ENCODE measurements at regions not wholly inside any gene's neighbourhood (a gene's known extent, or its start where the extent isn't known, plus 50 kb on each side); places are given as distances from the start of the nearest gene placed in this dataset.

DNA sequence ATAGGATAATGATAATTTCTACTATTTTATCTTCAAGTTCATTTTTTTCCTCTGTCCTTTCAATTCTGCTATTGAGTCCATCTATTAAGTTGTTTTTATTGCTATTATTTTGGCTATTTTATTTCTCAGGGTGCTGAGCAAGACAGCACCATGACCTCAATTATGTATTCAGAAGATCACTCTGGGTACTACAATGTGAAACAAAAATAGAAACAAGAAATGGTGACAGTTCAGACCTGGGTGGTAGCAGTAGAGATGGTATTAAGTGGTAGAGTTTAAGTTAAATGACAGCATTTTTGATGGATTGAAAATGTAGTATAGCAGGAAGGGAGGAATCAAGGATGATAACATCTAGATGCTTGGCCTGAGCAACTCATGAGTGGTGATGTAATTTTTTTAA is 655.3 kb upstream of the PLXNA2 start:
- no peak for DNase-seq (ENCODE audit: low read depth, low spot score)

DNA sequence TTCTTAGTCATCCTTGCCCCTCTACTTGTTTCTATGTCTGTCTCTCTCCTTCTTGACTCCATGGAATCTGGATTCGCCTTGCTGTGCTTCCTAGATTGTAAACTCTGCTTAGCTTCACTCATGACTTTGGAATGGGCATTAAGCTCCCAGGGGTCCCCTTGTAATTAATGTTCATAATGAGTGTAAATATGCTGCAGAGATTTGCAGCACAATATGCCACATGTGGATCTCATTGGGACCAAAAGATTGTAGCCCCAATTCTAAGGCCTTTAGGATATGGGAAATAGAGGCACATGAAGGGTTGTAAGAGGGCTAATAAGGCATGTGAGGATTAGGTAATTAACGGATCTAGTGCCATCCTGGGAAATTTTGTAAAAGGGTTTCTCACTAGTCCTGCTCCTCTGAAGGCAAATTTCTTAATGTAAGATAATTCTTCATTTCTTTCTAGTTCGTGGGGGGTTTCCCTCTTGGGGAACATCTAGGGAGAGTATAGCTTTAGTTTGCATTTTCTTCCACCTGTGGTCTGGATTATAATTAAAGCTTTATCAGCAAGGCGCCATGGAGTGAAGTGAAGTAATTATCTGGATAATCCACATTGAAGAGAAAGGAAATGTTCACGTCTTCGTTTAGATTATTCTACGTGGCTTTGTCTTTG is 659.2 kb upstream of the PLXNA2 start:
- DNase-seq (ENCODE audit: low read depth, low spot score), result no peak

DNA sequence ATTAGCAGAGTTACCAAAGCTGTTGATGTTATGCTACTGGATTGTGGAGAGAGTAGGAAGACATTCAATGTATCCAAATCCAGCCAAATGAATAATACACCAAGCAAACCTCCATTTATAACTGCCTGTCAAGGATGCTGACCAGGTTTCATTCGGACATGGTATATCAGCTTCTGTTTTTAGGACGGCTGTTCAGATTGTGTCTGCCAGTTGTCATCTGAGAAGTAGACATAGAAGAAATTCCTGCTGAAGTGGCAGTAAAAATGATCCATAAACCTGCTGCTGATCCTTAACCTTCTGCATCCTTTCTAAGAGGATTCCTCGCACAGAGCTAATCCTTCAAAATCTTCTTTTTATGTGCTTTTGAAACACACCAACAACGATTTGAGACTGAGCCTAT is 663.6 kb upstream of the PLXNA2 start:
- DNase-seq (ENCODE audit: low read depth, low spot score), result no peak

DNA sequence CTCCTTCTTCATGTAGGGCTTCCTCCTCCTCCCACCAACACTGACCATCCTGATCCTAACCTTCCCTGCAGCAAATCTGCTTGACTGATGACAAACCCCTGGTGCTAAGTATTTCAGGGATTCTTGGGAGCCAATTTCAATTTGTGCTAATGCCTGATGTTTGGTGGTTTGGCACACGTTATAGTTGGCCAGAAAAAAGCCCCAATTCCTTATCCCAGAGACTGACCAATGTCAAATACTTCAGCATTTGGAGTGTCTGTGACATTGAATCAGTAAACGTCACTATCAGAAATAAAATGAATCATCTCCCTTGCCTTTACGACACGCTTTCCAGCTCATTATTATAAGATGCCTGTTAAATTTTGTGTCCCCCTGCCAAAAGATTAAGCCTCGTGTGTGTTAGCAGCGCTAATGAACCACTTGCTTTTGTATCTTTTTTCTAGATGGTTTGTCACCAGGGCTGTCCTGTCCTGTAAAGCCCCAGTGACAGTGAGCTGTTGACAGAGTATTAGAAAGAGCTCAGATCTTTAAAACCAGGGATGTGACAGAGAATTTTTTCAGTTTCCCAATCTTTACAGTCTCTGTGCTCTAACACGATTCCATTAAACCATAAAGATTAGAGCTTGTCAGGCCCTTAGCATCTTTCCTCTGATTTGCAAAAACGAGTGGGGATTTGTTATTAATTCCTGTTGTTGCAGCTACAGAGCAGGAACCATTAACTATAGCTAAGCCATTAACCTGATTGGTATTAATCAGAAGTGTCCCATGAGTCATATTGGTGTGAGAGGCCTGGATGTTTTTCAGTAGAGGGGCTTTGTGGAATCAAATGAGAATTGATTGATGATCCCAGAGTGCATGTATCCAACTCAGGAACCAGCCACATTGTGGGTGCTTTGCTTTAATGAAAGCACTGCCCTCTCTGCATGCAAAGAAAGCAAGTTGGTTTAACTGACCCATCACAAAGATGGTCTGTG is 665.1 kb upstream of the PLXNA2 start:
- DNase-seq (ENCODE audit: low read depth, low spot score), result no peak

DNA sequence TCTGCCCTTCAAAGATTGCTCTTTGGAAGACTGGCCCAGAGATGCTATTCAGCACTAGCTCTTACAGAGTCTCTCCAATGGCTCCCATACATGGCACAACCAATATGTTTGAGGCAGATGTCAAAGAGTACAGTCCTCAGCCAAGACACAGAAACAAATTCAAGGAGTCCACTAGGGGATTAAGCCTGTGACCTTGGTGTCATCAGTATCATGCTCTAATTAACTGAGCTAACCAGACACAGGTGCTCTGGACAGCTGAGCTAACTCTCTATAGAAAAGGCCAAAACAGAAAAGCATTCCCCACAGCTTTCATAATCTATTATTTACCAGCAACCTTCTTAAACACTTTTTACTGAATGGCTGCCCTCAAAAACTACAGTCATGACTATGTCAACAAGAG is 666.0 kb upstream of the PLXNA2 start:
- DNase-seq (ENCODE audit: low read depth, low spot score), result no peak

DNA sequence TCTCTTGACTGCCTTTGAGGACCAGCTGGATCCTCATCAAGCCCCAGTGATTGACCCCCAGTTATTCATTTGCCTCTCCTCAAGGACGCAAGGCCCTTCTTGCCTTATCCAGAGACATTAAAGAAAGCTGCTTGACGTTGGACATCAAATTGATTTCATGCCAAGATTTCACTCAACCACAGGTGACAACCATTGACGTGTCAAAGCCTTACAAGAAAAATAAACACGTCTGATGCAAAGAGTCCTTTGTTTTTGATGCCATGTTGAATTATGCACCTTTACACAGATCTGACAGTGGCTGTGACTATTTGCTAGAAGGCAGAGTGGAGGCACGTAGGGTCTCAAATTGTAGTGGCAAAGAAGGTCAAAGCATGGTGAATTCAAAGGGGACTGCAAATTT is 666.2 kb upstream of the CAMK1G start:
- DNase-seq (ENCODE audit: low read depth, low spot score), result no peak

DNA sequence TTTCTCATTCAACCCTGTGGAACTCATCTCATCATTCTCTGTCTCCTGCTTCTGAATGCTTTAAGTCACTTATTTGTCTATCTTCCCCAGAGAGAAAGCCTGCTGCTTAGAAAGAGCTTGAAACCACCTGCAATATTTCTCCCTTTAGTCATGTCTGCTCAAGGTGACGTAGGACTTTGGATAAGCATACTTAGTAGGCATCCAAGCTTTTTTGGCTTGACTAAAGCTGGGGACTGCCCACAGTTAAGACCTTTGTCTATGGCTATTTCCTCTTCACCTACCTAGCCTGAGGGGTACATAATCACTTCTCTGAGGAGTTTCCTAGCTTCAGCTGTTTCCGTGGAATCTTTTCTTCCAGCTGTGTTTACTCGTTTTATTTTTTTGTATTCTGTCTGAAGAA is 665.8 kb upstream of the CAMK1G start:
- DNase-seq (ENCODE audit: low read depth, low spot score), result no peak

DNA sequence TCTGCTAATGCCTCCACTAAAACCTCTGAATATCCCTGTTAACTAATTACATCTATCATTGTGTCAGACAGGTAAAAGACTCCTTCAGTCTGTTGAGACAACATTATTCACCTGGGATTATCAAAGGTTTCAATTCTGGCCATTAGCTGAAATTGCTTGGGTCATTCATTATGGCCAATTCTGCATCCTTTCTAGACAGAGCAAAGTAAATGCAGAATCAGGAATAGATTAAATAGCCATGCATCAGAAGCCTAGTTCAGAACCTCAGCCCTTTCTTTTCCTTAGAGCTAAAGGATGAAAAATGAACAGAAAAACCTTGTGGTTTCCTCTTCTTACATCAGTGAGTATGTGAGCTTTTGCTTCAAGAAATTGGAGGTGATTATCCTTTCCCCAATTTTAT is 665.4 kb upstream of the CAMK1G start:
- DNase-seq (ENCODE audit: low read depth, low spot score), result no peak

DNA sequence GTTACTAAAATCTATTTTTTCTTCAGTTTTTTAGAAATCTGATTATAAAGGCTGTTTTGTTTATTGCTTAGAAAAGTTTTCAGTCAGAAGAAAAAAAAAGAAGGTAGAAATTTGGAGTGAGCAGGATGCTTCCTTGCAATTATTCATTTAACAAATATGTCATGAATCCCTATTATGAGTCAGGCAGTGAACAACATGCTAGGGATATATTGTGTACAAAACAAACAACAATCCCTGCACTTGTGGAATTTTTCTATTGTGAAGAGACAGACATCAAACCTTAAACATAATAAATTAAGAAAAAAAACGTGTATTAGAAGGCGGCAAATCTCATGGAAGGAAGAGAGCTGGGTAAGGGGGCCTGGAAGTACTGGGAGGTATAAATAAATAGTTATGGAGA is 664.1 kb upstream of the CAMK1G start:
- DNase-seq (ENCODE audit: low read depth, low spot score), result no peak

DNA sequence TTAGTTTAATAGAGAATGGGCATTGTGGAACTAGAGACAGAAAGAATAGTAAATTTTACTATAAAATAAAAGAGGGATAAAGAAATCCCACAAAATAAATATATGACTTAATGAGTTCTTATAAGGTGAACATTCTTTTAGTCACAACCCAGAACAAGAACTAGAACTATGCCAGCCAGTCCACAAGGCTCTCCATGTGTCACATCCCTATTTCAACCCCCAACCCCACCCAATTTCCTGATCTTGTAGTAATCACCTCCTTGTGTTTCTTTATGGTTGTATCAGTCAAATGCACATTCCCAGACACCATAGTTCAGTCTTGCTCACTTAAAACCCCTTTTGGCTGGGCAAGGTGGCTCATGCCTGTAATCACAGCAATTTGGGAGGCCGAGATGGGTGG is 662.3 kb upstream of the CAMK1G start:
- DNase-seq (ENCODE audit: low read depth, low spot score), result no peak

DNA sequence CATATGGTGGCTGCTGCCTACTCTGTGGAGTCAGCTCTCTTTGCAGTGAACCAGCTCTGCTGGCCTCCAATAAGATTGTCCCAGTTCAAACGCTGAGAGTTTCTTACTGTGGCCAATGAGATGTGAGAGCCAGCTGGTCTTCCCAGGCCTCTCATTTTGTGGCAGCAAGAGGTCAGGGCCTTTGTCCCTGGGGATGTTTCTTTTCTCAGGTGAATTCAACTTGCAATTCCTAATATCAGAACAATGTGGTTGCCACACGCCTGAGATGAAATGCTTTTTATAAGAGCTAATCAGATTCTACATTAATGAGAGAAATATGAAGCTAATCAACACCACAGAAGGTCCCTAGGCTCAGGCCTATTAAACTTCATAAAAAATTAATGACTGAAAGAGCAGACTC is 660.1 kb upstream of the CAMK1G start:
- DNase-seq (ENCODE audit: low read depth, low spot score), result no peak

DNA sequence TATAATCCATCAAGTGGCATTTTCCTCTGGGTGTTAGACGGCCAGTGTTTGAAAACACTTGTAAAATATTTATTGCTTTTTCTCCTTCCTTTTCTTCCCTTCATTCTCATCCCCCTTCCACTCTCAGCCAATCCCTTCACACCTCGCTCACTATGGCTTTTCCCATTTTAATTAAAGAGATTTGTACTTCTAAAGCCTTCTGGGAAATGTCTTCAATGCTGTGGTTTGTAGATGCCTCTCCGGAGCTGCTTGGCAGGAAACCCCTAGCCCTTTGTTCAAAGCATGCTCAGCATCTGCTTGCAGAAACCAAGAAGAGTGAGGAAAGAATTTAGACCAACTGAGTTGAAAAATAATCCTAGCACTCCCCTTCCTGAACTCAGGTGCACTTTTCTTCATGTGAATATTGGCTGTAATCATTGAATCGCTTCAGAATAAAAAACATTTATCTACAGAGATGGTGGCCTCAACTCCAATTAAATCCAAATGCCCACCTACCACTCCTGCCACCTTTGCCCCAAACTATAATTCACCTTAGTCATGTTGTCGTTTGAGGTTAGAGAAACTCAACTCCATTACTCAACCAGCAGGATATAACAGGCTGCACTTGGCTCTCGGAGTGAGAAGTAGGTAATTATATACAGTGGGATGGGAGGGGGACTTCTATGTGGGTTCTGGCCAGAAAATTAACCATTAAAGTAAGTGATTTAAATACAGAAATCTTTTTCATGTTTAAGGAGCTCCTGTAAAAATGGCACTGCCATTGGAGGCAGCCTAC is 659.4 kb upstream of the CAMK1G start:
- no peak for DNase-seq (ENCODE audit: low read depth, low spot score)

DNA sequence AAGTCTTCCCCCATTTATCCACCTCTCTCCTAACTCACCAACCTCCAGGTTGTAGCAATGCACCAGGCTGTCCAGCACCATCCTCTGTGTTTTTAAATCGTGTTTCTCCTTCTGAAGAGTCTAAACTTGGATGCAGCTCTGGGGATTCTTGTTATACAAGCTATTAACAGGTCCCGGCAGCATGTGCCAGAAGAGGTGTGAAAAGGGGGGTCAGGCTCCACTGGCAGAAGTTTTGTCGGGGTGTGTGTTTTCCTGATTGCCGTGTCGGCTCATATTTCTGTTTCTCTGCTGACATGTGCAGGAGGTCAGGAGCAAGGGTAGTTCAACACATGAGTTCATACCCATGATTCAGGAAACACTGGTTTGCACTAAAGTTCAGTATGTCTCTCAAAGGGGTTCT is 658.6 kb upstream of the CAMK1G start:
- DNase-seq (ENCODE audit: low read depth, low spot score), result no peak

DNA sequence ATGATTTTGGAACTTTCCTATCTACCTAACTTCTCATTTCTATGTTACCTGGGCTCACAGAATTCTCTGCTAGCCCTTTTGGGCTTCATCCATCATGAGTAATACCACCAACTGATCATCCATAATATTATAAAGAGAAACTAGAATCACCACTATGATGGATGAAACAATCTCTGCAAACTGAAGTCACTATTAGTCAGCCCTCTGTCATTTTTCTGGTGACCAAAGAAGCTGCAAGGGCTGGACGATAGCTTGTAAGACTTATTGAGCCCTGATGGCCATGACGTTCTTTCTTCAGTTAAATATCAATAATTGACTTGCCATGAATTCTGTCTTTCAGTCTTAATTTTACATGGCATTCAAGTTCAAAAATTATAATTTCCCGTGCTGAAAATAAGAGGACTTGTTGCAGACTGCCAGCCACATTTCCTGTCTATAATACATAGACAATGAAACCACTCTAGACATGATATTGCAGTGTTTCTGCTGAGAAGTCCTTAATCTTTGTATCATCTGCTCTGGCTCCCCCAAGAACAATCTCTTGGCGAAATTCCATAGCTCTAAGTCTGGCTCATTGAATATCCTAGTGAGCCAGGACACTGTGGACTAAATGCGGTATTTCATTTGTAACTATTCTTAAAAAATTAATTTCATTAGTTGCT is 655.0 kb upstream of the CAMK1G start:
- DNase-seq (ENCODE audit: low read depth, low spot score), result no peak

DNA sequence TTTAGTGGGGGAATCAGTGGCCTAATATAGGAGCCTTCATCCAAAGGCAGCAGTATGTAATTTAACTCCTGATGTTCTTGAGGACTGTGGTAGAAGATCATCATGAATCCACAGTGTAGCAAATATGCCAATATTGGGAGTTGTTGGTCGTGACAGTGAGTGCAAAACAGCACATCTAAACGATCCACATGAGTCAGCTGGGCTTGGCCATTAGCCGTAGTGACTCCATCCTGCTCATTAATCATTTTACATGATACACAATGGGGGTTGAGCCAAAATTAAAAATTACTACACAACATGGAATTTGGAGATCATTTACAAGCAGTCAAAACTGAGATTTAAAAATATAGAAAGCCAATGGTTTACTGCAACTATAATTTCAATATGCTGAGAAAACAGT is 653.9 kb upstream of the CAMK1G start:
- no peak for DNase-seq (ENCODE audit: low read depth, low spot score)

DNA sequence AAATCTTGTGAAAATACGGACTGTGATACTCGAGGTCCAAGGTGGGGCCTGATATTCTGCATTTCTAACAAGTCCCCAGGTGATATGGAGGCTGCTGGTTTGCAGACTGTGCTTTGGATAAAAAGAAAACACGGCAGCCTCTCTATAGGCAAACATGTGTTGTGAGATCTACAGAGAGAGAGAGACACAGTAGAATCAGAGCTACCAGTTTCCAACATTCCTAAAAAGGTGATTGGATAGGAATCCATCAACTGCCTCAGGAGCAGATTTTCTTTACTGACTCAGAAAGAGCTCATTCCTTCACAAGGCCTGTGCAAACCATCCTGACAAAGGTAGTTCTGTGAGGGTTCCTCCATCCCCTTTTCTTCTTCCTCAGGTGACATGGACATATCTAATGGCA is 651.6 kb upstream of the CAMK1G start:
- no peak for DNase-seq (ENCODE audit: low read depth, low spot score)

DNA sequence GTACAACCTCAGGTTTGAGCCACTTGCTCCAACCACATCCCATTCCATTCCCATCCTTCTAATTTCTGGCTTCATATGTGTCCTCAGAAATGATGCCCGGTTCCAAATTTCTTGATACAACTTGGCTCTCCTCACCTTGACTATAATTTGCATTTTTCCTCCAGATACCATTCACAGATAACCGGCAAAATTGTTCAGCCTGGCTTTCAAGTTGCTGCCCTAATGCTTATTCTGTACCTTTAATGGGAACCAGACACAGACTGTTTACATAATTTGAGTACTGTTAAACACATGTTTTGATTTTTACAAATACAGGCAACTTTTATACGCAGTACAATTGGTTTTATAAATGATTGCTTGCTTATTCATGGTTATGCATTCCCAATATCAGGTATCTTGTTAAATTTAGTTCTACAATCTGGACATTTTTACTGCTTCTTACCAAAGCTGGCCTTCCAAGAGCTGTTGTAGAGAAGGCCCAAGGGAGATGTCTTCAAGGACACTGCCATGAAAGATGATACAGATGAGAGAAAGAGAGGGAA is 649.5 kb upstream of the CAMK1G start:
- no peak for DNase-seq (ENCODE audit: low read depth, low spot score)

DNA sequence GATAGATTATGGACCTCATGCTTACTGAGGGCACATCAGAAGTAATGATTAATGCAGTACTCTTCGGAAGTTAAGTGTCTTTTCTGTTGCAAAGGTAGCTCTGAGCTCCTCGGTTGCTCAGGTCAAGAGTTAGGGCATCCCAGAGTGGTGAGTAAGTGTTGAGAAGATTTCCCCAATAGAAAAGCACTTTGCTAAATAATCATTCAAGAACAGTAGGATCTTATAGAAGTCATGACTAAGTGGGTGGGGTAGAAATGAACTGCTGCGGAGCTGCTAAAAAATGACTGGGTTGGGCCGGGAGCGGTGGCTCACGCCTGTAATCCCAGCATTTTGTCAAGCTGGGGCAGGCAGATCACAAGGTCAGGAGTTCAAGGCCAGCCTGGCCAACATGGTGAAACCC is 648.6 kb upstream of the CAMK1G start:
- no peak for DNase-seq (ENCODE audit: low read depth, low spot score)

DNA sequence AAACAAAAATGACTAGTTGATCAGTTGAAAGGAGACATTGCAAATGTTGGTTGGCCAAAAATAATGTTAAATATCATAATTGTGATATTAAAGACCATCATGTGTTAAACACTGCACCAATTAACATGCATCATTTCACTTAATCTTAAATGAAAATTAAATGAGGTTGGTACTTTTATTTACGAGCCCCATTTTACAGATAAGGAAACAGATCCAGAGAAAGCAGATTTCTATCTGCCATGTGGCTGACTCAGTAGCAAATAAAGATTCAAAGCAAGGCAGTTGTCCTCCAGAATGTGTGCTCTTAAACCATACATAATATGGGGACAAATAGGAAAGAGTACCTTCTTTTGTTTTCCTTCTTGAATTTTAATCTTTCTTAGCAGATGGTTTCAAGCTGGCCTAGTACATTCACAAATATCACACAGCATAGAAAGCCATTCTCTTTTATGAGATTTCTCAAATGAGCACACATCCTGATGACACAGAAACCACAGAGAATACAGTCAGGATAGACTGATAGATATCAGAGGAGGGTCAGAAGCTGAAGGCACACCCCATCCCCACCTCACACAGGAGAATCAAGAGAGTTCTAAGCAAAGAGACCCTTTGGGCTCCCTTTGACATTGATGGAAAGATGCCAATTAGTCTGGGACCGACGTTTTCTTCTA is 647.9 kb upstream of the CAMK1G start:
- DNase-seq (ENCODE audit: low read depth, low spot score), result no peak

DNA sequence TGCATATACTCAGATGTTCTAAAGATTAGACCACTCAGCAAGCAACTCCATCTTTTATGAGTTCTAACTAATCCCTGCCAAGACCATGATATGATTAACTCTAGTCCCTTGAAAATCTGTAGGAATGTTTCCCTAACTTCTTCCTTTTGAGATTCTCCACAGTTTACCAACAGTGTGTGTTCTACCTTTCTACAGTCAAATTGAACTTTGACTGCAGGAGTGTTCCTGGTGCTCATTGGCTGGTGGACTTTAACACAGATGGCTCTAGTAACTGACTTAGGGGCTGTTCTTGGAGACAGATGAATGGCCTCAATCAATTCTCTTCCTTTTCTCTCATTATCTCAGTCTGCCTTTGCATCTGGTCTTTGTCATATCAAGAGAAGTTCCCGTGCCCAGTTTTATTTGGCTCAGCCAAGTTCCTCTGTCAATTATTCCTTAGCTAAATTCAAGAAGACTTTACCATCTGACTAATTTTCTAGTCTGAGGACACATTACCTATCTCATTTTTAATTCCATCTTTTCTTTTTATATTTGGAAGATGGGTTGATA is 643.9 kb upstream of the CAMK1G start:
- DNase-seq (ENCODE audit: low read depth, low spot score), result no peak

Data from iPS DF 19.7 (cell line).